ENCODE measurements at regions not wholly inside any gene's neighbourhood (a gene's known extent, or its start where the extent isn't known, plus 50 kb on each side); places are given as distances from the start of the nearest gene placed in this dataset.
A peak's percentile ranks its signal among the peaks of the same experiment; 100 is the strongest.

DNA sequence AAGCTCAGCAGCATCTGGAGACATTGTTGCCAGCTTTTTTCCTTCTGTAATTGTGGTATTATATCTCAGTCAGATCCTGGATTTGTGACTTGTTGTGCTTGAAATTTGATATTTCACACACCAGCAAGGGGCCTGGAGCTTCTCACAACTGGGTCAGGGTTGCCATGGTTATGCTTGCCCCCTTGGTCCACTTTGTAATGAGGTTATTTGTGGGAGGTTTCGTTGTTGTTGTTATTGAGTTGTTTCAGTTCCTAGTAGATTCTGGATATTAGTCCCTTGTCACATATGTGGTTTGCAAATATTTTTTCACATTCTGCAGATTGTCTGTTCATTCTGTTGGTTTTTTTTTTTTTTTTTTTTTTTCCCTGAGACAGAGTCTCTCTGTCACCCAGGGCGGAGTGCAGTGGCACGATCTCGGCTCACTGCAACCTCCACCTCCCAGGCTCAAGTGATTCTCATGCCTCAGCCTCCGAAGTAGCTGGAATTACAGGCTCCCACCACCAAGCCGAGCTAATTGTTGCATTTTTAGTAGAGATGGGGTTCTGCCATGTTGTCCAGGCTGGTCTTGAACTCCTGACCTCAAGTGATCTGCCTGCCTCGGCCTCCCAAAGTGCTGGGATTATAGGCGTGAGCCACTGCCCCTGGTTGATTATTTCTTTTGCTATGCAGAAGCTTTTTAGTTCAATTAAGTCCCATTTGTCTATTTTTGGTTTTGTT, 80.6 kb upstream of the ETV6 start:
- Mint-ChIP-seq H3K36me3 (ENCODE audit: low read depth) (no peaks in the 10 kb centered on the region), H3K4me1 (ENCODE audit: low read depth) (no peaks in the 10 kb centered on the region), H3K27ac (no peak overlapping the region), H3K4me3 (no peak overlapping the region), H3K27me3 (no peaks in the 10 kb centered on the region), H3K9me3 (no peaks in the 10 kb centered on the region)

DNA sequence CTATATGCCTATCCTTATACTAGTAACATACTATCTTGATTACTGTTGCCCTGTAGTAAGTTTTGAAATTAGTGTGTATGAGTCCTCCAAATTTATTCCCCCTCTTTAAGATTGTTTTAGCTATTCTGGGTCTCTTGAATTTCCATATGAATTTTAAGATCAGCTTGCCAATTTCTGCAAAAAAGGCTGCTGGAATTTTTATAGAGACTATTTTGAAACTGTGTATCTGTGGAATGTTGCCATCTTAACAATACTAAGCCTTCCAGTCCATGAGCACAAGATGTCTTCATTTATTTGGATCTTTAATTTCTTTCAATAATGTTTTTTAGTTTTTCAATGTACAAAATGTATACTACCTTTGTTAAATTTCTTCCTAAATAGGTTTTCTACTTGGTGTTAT, 79.8 kb upstream of the ETV6 start:
- Mint-ChIP-seq H3K4me3 (no peak overlapping the region), H3K27ac (no peak overlapping the region), H3K27me3 (no peaks in the 10 kb centered on the region), H3K9me3 (no peaks in the 10 kb centered on the region), H3K36me3 (ENCODE audit: low read depth) (no peaks in the 10 kb centered on the region), H3K4me1 (ENCODE audit: low read depth) (no peaks in the 10 kb centered on the region)

DNA sequence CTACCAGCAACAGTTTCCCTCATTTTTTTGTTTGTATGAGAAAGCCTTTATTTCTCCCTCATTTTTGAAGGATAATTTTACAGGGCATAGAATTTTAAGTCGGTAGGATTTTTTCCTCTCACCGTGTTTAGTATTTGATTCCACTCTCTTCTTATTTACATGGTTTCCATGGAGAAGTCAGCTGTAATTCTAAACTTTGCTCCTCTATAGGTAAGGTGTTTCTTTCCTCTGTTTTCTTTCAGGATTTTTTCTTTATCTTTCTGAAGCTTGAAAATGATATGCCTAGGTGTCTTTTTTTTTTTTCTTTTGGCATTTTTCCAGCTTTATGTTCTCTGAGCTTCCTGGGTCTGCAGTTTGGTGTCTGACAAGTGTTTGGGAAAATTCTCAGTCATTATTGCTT, 75.6 kb upstream of the ETV6 start:
- H3K27me3 Mint-ChIP-seq = no peaks in the 10 kb centered on the region
- no peaks in the 10 kb centered on the region for H3K9me3 Mint-ChIP-seq
- peaks cover 9% of the 10 kb centered on the region for H3K4me1 Mint-ChIP-seq (ENCODE audit: low read depth)
- H3K27ac Mint-ChIP-seq = no peak overlapping the region
- no peaks in the 10 kb centered on the region for H3K36me3 Mint-ChIP-seq (ENCODE audit: low read depth)
- H3K4me3 Mint-ChIP-seq = no peak overlapping the region

DNA sequence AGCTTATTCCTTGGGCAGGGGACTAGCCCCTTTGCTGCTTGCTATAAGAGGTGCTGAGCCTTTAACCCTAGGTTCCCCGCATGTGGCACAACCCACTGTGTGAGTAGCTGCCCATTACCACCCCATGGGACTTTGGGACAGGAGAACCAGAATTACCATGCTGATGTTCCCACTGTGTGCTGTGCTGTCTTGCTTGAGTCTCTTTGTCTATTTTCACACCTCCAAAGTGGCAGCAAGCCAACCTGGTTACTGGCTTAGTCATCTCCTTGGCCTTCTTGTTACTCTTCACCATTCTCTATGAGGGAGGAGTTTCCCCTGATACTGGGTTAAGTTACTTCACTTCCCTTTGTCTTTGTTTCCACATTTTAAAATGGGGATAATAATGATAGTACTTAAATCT, 73.4 kb upstream of the ETV6 start:
- Mint-ChIP-seq H3K27me3 (peaks cover 5% of the 10 kb centered on the region), H3K36me3 (ENCODE audit: low read depth) (no peaks in the 10 kb centered on the region), H3K4me1 (ENCODE audit: low read depth) (peaks cover 15% of the 10 kb centered on the region), H3K27ac (no peak overlapping the region), H3K4me3 (no peak overlapping the region), H3K9me3 (no peaks in the 10 kb centered on the region)

DNA sequence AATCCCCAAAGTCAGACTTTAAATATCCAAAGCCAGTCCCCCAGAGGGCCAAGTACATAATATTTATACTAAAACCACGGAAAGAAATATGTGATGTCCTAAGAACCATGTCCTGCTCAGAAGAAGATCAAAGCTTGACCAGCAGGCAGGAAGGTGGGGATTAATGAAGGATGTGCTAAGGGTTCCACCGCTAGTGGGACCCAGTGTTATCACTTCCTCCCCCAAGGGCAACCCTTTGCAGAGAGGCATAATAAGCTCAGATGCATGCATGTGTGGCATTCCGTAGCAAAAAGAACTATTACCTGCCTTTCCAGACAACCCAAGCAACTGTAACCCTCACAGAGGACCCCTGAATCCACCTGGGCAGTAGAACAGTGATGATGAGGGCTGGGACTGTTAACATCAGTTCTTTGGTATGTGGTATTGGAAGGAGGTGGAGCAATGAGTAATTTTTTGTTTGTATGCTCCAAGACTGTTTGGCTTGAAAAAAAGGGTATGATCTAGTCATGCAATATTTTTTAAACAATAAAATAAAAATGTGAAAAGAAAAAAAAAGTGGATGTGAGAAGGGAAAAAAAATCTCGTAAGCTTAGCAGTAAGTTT, 71.7 kb upstream of the ETV6 start:
- Mint-ChIP-seq H3K27me3 (peaks cover 12% of the 10 kb centered on the region), H3K4me1 (ENCODE audit: low read depth) (peaks cover 19% of the 10 kb centered on the region), H3K4me3 (no peak overlapping the region), H3K36me3 (ENCODE audit: low read depth) (no peaks in the 10 kb centered on the region), H3K9me3 (no peaks in the 10 kb centered on the region), H3K27ac (no peak overlapping the region)

DNA sequence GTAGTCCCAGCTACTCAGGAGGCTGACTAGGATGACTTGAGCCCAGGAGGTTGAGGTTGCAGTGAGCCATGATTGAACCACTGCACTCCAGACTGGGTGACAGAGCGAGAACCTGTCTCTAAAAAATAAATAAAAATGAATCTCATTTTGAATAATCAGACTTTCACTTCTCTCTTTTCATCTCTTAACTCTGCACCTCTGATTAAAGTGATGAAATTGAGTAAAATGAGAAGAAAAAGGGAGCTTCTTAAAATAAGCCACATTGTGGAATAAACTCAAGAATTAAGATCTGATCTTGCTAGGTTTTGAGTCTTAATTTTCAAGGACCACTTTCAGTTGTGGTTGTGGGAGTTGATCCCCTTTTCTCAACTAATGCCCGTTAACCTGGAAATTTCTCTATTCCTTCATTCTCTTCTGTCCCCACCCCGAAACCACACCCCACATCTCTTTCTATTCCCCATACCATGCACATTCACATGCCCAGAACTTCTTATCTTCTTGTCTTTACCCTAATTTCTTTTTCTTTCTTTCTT, 70.9 kb upstream of the ETV6 start:
- Mint-ChIP-seq H3K4me3 (no peak overlapping the region), H3K27ac (no peak overlapping the region), H3K4me1 (ENCODE audit: low read depth) (peaks cover 19% of the 10 kb centered on the region), H3K27me3 (peaks cover 16% of the 10 kb centered on the region), H3K36me3 (ENCODE audit: low read depth) (no peaks in the 10 kb centered on the region), H3K9me3 (no peaks in the 10 kb centered on the region)

DNA sequence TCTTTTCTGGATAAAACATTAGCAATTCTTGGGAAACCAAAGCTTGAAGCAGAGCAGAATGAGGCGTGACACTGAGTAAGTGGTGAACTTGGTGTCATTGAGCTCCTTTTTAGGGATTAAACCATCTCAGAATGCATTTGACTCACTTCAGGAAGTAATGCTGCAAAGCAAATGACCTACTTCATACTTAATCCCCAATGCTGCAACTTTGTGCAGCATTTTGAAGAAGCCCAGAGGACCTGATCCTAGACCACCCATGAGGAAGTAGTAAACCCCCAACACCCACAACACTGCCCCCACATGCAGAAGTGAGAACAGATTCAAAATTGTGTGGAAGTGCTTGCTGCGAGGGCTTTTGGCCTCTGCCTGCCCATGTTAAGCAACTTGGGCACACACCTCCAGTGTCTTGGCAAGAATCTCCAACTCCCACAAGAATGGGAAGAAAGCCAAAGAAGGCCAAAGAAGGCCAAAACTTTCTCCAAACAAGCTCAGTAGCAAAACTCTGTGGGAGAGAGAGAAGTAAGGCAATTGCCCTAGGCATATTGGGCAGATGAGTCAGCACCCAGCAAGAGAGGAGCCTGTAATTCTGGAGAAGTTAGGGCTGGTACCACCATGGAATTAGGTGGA, 69.2 kb upstream of the ETV6 start:
- H3K36me3 Mint-ChIP-seq (ENCODE audit: low read depth) = no peaks in the 10 kb centered on the region
- H3K27me3 Mint-ChIP-seq = peaks cover 23% of the 10 kb centered on the region
- H3K4me1 Mint-ChIP-seq (ENCODE audit: low read depth) = peaks cover 19% of the 10 kb centered on the region
- H3K4me3 Mint-ChIP-seq = no peak overlapping the region
- H3K9me3 Mint-ChIP-seq = no peaks in the 10 kb centered on the region
- no peak overlapping the region for H3K27ac Mint-ChIP-seq

DNA sequence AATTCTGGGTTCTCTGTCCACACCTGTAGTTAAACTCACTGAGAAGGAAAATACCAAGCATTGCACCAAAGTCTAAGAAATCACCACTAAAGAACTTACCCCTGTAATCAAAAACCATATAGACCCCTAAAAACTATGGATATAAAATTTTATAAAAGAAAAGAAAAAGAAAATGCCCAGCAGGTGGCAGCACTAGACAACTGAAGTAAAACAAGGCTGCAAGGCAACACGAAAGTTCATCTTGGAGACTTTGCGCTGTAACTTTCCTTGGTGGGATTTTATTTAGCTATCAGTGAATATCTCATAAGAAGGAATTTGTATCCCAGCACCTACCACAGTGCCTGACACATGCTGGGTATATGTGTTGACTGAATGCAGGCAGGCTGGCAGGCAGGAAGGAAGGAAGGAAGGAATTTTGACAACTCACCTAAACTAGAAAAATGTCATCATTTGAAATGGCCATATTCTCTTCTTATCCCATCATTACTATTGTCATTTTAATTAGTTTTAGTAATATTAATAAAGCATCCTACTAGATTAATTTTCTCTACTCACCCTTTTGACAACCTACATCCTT, 68.2 kb upstream of the ETV6 start:
- Mint-ChIP-seq H3K9me3 (no peaks in the 10 kb centered on the region), H3K36me3 (ENCODE audit: low read depth) (no peaks in the 10 kb centered on the region), H3K4me3 (no peak overlapping the region), H3K27me3 (peaks cover 23% of the 10 kb centered on the region), H3K27ac (peak overlapping the region; percentile 66), H3K4me1 (ENCODE audit: low read depth) (peaks cover 17% of the 10 kb centered on the region)

DNA sequence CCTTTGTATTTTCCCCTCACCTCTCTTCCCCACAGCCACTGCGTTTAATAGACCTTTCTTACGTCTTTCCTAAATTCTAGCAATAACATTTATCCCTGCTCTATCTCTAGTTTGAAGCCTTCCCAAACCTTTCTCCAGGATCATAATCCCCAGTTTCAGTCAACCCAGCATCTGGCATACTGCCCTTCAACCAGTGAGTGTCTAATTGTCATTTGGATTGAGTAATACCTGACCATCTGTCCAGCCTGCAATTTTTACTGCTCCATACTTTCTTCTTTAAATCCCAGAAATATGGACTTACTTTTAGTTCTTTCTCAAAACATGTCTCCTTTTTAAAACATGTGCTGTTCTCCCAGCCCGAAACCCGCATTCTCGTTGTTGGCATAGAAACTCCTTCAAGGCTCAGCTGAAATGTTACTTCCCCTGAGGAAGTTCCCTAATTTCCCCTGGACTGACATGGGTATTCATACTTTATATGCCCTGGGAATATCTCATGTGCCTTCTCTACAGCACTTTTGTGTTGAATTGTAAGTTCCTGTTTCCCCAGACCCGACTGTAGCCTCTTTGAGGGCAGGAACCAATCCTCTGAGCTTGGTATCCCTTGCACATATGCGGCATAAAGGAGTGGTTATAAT, 65.1 kb upstream of the ETV6 start:
- no peaks in the 10 kb centered on the region for H3K36me3 Mint-ChIP-seq (ENCODE audit: low read depth)
- peaks cover 8% of the 10 kb centered on the region for H3K4me1 Mint-ChIP-seq (ENCODE audit: low read depth)
- no peak overlapping the region for H3K27ac Mint-ChIP-seq
- no peak overlapping the region for H3K4me3 Mint-ChIP-seq
- no peaks in the 10 kb centered on the region for H3K9me3 Mint-ChIP-seq
- H3K27me3 Mint-ChIP-seq = peaks cover 28% of the 10 kb centered on the region

DNA sequence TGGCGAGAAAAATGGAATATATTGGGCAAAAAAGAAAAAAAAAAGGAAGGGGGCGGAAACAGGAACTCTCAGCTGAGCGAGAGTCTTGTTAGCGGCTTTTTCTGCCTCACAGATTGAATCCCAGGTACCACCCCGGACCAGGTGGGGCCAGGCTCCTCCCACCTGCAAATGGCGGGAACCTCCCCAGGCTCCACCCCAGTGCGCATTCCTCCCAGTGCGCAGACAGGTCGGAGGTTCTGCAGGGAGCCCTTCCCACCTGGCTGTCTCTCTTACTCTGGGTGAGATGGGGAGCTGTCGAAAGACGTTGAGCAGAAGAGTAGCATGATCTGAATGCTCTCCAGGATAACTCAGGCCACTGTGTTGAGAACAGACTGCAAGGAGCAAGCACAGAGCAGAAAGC, 57.0 kb upstream of the ETV6 start:
- H3K9me3 Mint-ChIP-seq = no peaks in the 10 kb centered on the region
- H3K4me1 Mint-ChIP-seq (ENCODE audit: low read depth) = no peaks in the 10 kb centered on the region
- H3K27ac Mint-ChIP-seq = no peak overlapping the region
- H3K4me3 Mint-ChIP-seq = no peak overlapping the region
- peaks cover 10% of the 10 kb centered on the region for H3K27me3 Mint-ChIP-seq
- no peaks in the 10 kb centered on the region for H3K36me3 Mint-ChIP-seq (ENCODE audit: low read depth)

DNA sequence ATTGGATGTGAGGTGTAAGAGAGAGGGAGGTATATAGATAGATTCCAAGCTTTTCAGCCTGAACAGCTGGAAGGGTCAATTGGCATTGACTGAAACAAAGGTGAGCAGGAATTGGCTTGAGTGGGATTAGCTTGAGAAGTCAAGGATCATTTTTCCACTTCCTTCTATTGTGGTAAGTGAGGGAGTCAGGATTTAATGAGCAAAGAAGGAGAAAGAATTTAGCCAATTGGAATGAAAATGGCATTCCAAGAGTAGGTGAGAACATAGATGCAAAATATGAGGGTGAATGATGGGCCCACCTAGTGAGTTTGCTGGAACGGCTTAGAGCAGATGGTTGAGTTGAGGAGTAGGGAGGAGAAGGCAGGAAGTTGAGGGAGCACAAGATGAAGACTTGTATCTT, 56.5 kb upstream of the ETV6 start:
- Mint-ChIP-seq H3K4me3 (no peak overlapping the region), H3K9me3 (no peaks in the 10 kb centered on the region), H3K4me1 (ENCODE audit: low read depth) (no peaks in the 10 kb centered on the region), H3K27me3 (peaks cover 7% of the 10 kb centered on the region), H3K27ac (no peak overlapping the region), H3K36me3 (ENCODE audit: low read depth) (no peaks in the 10 kb centered on the region)

DNA sequence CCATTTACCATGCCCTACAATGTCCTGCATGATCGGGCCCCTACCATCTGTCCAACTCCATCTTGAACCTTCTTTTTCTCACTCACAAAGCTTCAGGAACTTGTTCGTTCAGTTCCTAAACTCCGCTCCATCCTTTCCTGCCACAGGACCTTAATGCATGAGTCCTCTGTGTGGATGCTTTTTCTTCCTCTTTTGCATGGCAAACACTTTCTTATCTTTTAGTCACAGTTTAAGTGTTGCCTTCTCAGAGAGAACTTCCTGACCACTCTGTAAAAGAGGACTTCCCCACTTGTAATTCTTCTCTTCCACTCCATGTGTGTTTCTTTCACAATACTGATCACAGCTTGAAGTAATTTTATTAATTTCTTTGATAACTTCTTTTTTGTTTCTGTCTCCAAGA, 54.4 kb upstream of the ETV6 start:
- no peaks in the 10 kb centered on the region for H3K4me1 Mint-ChIP-seq (ENCODE audit: low read depth)
- no peaks in the 10 kb centered on the region for H3K9me3 Mint-ChIP-seq
- no peaks in the 10 kb centered on the region for H3K36me3 Mint-ChIP-seq (ENCODE audit: low read depth)
- no peak overlapping the region for H3K27ac Mint-ChIP-seq
- no peak overlapping the region for H3K4me3 Mint-ChIP-seq
- H3K27me3 Mint-ChIP-seq = peaks cover 7% of the 10 kb centered on the region

DNA sequence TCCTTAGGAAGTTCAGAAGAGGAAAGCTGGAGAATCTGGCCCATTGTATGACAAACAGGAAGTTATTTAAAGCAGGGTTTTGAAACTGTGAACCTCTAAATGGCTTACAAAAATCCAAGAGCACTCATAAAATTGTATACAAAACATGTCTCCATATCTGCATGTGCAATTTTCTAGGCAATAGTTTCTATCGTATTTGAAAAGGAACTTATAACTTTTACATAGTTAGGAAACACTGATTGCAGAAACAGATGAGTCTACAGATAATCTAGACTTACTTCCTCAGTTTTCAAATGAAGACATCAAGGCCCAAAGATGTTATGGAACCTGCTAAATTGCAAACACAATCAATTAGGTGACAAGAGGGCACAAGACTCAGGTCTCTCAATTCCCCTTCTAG, 53.3 kb upstream of the ETV6 start:
- Mint-ChIP-seq H3K4me1 (ENCODE audit: low read depth) (peaks cover 3% of the 10 kb centered on the region), H3K27ac (no peak overlapping the region), H3K9me3 (no peaks in the 10 kb centered on the region), H3K27me3 (peaks cover 4% of the 10 kb centered on the region), H3K36me3 (ENCODE audit: low read depth) (no peaks in the 10 kb centered on the region), H3K4me3 (no peak overlapping the region)

DNA sequence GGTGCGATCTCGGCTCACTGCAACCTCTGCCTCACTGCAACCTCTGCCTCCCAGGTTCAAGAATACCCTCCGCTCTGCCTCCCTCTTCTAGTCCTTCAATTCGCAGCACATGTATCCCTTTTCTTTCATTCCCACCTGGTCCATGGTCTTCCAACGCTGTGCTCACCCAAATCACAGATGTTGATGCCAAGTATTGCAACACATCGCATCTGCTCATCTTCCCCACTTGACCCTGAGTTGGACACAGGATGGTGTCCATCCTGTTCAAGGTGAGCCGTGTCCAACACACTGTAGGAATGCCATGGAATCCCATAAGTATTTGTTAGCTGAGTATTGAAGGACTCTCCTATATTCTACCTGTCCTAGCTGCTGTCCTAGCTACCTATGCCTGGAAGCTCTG, 50.6 kb upstream of the ETV6 start:
- Mint-ChIP-seq H3K27me3 (peaks cover 3% of the 10 kb centered on the region), H3K4me1 (ENCODE audit: low read depth) (peaks cover 3% of the 10 kb centered on the region), H3K36me3 (ENCODE audit: low read depth) (no peaks in the 10 kb centered on the region), H3K27ac (no peak overlapping the region), H3K4me3 (no peak overlapping the region), H3K9me3 (no peaks in the 10 kb centered on the region)
